ENCODE measurements at regions not wholly inside any gene's neighbourhood (a gene's known extent, or its start where the extent isn't known, plus 50 kb on each side); places are given as distances from the start of the nearest gene placed in this dataset.

DNA sequence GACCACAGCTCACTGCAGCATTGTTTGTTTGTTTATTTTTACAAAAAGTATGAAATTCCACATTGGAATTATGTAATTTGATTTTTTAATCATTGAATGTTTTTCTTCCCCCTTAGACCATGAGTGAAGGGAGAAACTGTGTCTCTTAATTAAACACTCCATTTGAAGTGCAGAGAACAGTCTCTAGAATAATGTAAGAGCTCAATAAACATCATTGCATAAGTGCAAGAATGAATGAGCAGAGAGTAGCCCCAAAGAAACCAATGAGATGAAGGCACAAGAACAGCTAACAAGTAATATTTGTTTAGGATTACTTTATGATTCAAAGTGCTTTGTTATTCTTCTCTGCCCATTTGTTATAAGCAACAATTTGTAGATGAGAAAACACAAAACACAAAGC is 921.3 kb upstream of the LCORL start:
- no peak overlapping the region for H3K4me2 ChIP-seq (ENCODE audit: insufficient read depth, low read length)
- no peaks in the 10 kb centered on the region for H4K20me1 ChIP-seq (replicated peaks; ENCODE audit: control insufficient read depth, extremely low read depth, insufficient read depth, low read length)
- FAIRE-seq (no peak), DNase-seq (ENCODE audit: low read depth, low spot score) (no peak)
- H2AFZ ChIP-seq (ENCODE audit: low read depth, low read length) = no peak overlapping the region
- BruUV-seq (replicated peaks) = no TSS peak
- intact Hi-C loops (cut with micrococcal nuclease) (no loop called here), dilution Hi-C loops (cut with MboI; ENCODE audit: extremely low pct_ligation_motif_present, low sequenced_read_pairs) (no loop called here)
- H3K9ac ChIP-seq (replicated peaks; ENCODE audit: extremely low read depth, insufficient read depth, low read length) = no peak overlapping the region
- no peaks in the 10 kb centered on the region for H3K36me3 ChIP-seq (ENCODE audit: control insufficient read depth in 2 of 2, extremely low read depth in 1 of 2, insufficient read depth in 2 of 2, low read length in 2 of 2)
- H3K4me1 ChIP-seq (ENCODE audit: control insufficient read depth, extremely low read depth, insufficient read depth, low read length) = no peaks in the 10 kb centered on the region
- TF ChIP-seq MYC (IDR thresholded peaks at IDR 0.05; ENCODE audit: low read depth, low read length) (no peak), POLR2AphosphoS5 (IDR thresholded peaks at IDR 0.05; ENCODE audit: insufficient read depth, low read depth, low read length) (no peak), POLR2A (IDR thresholded peaks at IDR 0.05; ENCODE audit: low read depth, low read length) (no peak), FOS (IDR thresholded peaks at IDR 0.05; ENCODE audit: borderline replicate concordance, insufficient read depth, low read length) (no peak), EZH2 (IDR thresholded peaks at IDR 0.05; ENCODE audit: borderline replicate concordance, low read depth, low read length, severe bottlenecking) (no peak), JUN (IDR thresholded peaks at IDR 0.05; ENCODE audit: borderline replicate concordance, insufficient read depth, insufficient read length, low read depth) (no peak)
- TF ChIP-seq, protein P1, sequence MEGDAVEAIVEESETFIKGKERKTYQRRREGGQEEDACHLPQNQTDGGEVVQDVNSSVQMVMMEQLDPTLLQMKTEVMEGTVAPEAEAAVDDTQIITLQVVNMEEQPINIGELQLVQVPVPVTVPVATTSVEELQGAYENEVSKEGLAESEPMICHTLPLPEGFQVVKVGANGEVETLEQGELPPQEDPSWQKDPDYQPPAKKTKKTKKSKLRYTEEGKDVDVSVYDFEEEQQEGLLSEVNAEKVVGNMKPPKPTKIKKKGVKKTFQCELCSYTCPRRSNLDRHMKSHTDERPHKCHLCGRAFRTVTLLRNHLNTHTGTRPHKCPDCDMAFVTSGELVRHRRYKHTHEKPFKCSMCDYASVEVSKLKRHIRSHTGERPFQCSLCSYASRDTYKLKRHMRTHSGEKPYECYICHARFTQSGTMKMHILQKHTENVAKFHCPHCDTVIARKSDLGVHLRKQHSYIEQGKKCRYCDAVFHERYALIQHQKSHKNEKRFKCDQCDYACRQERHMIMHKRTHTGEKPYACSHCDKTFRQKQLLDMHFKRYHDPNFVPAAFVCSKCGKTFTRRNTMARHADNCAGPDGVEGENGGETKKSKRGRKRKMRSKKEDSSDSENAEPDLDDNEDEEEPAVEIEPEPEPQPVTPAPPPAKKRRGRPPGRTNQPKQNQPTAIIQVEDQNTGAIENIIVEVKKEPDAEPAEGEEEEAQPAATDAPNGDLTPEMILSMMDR (IDR thresholded peaks at IDR 0.05; ENCODE audit: extremely low read depth in 1 of 2, insufficient read depth in 1 of 2, low read depth in 1 of 2, low read length in 2 of 2) = no peak
- TF ChIP-seq, protein P2, sequence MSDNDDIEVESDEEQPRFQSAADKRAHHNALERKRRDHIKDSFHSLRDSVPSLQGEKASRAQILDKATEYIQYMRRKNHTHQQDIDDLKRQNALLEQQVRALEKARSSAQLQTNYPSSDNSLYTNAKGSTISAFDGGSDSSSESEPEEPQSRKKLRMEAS (IDR thresholded peaks at IDR 0.05; ENCODE audit: insufficient read depth, insufficient read length) = no peak
- no peaks in the 10 kb centered on the region for H3K27me3 ChIP-seq (ENCODE audit: control insufficient read depth in 2 of 2, insufficient read depth in 2 of 2, low read length in 2 of 2)
- H3K27ac ChIP-seq (ENCODE audit: insufficient read depth, low read depth, low read length) = no peak overlapping the region
- no peaks in the 10 kb centered on the region for H3K79me2 ChIP-seq (ENCODE audit: control insufficient read depth, insufficient read depth, low read length)
- no peaks in the 10 kb centered on the region for H3K9me3 ChIP-seq (replicated peaks; ENCODE audit: control insufficient read depth, insufficient read depth, low read length)
- no peak overlapping the region for H3K4me3 ChIP-seq (replicated peaks in 1 of 3; ENCODE audit: insufficient read depth in 1 of 3, low read depth in 1 of 3, low read length in 3 of 3)
- POLR2A ChIA-PET = no interaction called here
- CTCF ChIA-PET = no interaction called here
- H3K9me1 ChIP-seq (replicated peaks; ENCODE audit: control insufficient read depth, extremely low read depth, insufficient read depth, low read length) = no peaks in the 10 kb centered on the region

Data from endothelial cell of umbilical vein (primary cell).